PFSK-1 (cell line): ENCODE measurements at regions not wholly inside any gene's neighbourhood (a gene's known extent, or its start where the extent isn't known, plus 50 kb on each side); places are given as distances from the start of the nearest gene placed in this dataset.

Experiments
- SIN3A ChIP-seq: IDR thresholded peaks from 2 replicates; pipeline ENCODE4 v1.6.1; 2012; ENCODE audit warnings: mild to moderate bottlenecking, low read length, moderate library complexity, borderline replicate concordance; ENCODE audit not compliant: insufficient read depth
- TAF1 ChIP-seq: IDR thresholded peaks from 2 replicates; pipeline ENCODE4 v1.6.1; 2012; ENCODE audit warnings: low read length, control low read depth, borderline replicate concordance; ENCODE audit not compliant: insufficient read depth

DNA sequence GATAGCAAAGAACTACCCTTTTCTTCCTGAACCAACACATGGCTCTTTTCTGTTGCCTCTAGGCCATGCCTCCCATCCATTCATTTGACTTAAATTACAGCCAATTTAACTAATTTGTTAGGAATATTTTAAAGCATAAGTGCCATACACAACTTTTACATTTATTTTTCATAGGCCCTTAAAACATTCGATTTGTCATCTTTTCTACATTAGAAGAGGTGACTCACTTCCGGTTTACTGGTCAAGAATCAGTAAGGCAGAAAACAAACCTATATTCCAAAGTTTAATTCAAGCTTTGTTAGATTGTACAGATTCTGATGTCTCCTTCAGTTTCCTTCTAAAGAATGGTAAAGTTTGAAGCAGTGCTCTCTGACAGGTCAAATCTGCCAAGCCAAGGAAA, 344.3 kb downstream of the SAMD5 start:
- no peak for TF ChIP-seq TAF1
- TF ChIP-seq SIN3A = no peak
